ENCODE measurements at regions not wholly inside any gene's neighbourhood (a gene's known extent, or its start where the extent isn't known, plus 50 kb on each side); places are given as distances from the start of the nearest gene placed in this dataset.
"Not testable (repeated sequence)": the region's sequence is repeated elsewhere in the genome, so short reads cannot be mapped to it uniquely, and the experiment has no call there.

GRCh38 chr16:16448423-16448822 is 69.5 kb downstream of the NPIPA7 start:
- not testable (repeated sequence) for FAIRE-seq

GRCh38 chr16:16449712-16450237 is 70.8 kb downstream of the NPIPA7 start:
- FAIRE-seq = not testable (repeated sequence)

DNA sequence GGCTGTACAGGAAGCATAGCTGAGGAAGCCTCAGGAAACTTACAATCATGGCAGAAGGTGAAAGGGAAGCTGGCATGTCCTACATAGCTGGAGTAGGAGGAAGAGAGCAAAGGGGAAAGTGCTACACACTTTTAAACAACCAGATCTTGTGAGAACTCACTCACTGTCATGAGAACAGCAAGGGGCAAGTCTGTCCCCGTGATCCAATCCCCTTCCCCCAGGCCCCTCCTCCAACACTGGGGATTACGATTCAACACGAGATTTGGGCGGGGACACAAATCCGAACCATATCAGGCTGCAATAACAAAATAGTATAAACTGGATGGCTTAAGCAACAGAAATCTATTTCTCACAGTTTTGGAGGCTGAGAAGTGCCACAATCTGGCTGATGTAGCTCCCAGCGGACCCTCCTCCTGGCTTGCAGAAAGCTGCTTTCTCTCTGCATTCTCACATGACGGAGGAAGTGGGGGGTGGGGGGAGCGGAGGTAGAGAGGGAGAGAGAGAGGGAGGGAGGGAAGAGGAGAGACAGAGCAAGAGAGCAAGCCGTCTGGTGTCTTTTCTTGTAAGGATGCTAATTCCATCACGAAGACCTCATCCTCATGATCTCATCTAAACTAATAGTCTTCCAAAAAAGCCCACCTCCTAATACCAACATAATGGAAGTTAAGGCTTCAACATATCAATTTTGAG is 72.9 kb downstream of the NPIPA7 start:
- not testable (repeated sequence) for FAIRE-seq

GRCh38 chr16:16458579-16458978 is 79.6 kb downstream of the NPIPA7 start:
- not testable (repeated sequence) for FAIRE-seq

GRCh38 chr16:16463792-16464191 is 84.9 kb downstream of the NPIPA7 start:
- FAIRE-seq = not testable (repeated sequence)

DNA sequence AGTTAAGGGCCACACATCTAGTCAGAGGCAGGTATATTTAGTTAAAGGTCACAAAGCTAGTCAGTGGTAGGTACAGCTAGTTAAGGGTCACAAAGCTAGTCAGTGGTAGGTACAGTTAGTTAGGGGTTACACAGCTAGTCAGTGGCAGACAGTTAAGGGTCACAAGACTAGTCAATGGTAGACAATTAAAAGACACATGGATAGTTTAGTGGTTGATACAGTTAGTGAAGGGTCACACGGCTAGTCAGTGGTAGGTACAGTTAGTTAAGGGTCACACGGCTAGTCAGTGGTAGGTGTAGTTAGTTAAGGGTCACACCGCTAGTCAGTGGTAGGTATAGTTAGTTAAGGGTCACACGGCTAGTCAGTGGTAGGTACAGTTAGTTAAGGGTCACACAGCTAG is 110.0 kb downstream of the NPIPA7 start:
- FAIRE-seq = not testable (repeated sequence)

DNA sequence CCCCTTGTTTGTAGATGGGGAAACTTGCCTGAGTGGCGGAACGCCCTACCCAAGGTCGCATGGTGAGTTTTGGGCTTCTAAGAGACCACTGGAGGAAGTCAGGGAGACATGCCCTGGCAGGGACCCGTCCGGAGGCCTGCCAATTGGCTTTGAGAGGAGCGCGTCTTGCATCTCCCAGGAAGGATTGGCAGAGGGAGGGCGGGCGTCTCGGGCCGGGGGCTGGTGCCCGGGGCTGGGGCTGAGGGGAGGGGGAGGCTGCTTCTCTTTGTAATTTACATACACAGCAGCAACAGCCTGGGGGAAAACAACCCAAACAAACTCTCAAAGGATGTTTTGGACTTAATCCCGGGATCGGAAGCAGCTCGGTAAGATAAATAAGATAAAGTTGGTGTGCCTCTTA is 110.5 kb downstream of the NPIPA7 start:
- FAIRE-seq = not testable (repeated sequence)

- FAIRE-seq = not testable (repeated sequence)
Measured at GRCh38 chr16:16494114-16494513, 115.2 kb downstream of the NPIPA7 start.

GRCh38 chr16:16494998-16495397 is 116.1 kb downstream of the NPIPA7 start:
- FAIRE-seq = not testable (repeated sequence)

GRCh38 chr16:16499875-16500274 is 120.9 kb downstream of the NPIPA7 start:
- not testable (repeated sequence) for FAIRE-seq

DNA sequence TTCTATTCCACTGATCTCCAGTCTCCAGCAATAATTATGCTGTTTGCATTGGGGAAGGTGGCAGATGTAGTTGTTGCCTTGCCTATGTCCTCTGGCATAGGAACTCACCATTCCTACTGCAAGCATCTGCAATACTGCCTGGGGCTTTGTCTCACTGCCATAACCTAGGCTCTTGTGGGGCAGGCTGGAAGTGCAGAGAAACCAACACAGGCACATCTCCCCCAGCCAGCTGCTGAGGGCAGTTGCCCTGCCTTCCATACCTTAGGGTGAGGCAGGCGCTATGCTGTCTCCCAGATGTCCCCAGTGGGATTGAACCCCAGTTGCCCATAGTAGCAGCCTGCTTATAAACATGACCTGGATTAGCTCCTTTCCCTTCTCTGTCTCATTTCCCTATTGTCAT is 128.1 kb downstream of the NPIPA7 start:
- FAIRE-seq = not testable (repeated sequence)

DNA sequence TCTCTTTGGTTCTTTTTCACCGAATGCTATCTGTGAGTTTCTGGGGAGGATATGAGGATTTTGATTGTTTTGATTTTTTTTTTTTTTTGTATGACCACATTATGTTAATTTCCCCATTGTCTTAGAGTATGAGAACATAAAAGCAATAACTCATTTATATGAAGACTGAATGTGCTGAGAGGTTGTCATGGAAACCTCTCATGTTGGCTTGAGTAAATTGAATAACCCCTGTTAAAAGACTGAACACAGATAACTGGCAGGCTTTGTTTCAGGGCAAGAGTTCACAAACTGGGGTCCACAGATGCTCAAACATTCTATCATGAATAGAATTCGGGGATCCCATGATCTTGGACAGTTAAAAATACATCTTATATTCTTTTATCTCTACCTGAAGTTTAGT is 129.4 kb downstream of the NPIPA7 start:
- FAIRE-seq = not testable (repeated sequence)

DNA sequence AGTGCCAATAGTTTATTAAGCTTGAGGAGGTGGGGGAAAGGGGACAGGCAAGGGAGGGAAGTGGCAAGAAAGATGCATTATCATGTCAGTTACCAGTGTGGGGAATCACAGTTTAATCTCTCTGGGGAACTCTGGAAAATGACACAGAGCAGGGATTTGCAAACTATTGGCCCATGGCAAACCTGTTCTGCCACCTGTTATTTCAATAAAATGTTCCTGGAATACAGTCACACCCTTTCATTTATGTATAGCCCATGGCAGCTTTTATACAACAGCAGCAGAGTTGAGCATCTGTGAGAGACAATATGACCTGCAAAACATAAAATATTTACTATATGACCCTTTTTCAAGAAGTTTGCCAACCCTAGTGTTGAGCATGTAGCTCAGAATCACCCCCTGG is 140.5 kb downstream of the NPIPA7 start:
- not testable (repeated sequence) for FAIRE-seq

DNA sequence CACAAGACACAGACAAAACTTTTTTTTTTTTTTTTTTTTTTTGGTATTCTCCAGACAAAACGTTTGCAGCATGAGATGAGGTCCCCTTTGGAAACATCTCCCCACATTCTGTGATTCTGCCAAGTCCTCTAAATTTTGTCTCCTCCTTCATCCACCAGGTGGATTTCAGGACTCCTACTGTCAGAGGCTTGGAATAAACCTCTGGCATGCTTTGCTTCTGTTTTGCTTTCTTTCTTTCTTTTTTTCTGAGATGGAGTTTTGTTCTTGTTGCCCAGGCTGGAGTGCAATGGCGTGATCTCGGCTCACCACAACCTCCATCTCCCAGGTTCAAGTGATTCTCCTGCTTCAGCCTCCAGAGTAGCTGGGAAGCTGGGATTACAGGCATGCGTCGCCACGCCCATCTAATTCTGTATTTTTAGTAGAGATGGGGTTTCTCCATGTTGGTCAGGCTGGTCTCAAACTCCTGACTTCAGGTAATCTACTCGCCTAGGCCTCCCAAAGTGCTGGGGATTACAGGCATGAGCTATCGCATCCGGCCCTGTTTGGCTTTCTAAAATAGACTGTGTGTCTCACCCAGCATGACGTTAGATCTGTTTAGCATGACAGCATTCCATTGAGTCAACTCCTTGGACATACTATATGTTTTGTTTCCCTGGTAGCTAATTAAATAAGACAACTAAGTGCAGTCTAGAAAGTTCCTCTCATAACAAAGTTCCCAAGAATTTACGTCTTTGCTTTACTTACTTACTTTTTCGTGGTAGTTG is 142.5 kb downstream of the NPIPA7 start:
- FAIRE-seq = not testable (repeated sequence)

GRCh38 chr16:16526998-16527397 is 148.1 kb downstream of the NPIPA7 start:
- FAIRE-seq = not testable (repeated sequence)

DNA sequence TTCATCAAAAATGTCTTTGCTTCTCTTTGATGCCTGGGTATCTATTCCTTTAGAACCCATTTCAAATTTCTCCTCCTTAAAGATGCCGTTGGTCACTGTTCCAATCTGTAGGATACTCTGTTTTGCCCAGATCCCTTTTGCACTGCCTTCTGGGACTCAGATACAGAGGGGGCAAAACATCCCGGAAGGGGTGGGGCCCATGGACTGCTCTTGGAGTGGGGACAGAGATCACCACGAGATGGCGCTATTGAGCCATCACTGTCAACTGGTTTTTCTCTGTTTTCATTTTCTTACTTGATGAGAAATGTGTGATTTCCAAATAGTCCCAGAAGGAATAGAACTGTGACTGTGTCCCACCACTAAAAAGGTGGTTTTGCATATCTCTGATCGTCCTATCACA is 151.8 kb downstream of the NPIPA7 start:
- not testable (repeated sequence) for FAIRE-seq

- not testable (repeated sequence) for FAIRE-seq
Measured at GRCh38 chr16:16535565-16535964, 156.6 kb downstream of the NPIPA7 start.

DNA sequence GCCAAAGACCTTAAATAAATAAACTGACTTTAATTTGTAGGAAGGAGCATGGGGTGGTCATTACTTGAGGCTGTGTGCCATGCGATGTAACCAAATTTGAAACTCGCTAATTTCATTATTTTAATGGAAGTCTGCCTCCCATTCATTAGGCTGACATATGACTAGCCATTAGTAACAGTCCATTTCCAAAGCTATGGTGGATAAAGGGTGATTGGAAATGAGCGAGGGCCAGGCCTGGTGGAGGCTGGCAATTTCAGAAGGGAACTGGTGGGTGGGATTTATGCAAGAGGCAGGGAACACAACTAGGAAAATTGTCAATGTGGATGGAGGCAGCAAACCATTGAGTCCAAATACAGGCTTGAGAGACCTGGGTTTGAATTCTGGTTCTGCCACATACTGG is 157.2 kb downstream of the NPIPA7 start:
- not testable (repeated sequence) for FAIRE-seq

DNA sequence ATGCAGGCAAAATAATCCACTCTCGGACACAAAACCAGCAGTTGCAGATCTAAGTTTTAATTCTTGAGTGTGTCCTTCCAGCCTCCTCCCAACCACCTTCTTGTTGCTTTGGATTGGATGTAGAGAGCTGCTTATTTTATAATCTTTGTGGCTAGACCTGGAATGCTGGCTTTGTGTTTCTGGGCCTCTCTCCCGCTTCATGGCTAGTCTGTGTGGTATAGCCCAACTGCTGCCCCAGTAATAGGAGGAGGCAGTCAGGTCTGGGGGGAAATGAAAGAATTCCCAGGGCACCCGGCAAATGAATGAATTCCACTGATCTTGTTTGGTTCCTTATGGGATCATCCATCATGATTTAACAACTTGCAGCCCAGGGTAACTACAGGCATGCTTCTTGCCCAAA is 170.8 kb downstream of the NPIPA7 start:
- not testable (repeated sequence) for FAIRE-seq

DNA sequence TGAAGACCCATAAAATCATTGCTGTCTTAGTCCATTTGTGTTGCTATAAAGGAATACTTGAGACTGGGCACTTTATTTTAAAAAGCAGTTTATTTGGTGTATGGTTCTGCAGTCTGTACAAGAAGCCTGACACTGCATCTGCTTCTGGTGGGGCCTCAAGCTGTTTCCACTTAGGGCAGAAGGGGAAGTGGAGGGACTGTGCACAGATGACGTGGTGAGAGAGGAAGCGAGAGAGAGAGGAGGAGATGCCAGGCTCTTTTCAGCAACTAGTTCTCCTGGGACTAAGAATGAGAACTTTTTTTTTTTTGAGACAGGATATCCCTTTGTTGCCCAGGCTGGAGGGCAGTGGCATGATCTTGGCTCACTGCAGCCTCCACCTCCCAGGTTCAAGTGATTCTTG is 171.9 kb downstream of the NPIPA7 start:
- FAIRE-seq = not testable (repeated sequence)

GRCh38 chr16:16552819-16553340 is 173.9 kb downstream of the NPIPA7 start:
- FAIRE-seq = not testable (repeated sequence)

DNA sequence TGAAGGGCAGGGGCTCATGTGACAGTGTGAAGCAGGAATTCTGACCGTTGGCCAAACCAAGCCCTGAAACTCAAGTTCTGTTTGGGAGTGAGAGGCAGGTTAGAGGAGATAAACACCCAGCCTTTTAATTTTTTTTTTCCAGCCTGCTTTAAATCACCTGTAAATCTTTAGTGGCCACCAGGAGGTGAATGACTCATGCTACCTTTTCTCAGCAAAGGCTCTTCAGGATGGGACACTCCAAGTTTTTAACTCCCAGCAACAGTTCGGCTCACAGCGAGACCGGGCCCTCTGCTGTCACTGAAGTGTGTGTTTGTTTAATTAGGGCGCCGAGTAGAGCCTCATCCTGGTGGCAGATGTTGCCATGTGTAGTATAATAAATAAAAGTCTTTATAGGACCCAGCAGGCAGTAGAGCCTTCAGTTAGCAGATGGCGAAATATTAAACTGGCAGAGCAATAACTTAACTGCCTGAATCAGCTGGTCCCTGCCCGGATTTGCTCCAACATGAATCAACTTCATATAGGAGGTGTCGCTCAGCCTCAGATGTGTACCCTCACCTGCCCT is 180.3 kb downstream of the NPIPA7 start:
- not testable (repeated sequence) for FAIRE-seq

DNA sequence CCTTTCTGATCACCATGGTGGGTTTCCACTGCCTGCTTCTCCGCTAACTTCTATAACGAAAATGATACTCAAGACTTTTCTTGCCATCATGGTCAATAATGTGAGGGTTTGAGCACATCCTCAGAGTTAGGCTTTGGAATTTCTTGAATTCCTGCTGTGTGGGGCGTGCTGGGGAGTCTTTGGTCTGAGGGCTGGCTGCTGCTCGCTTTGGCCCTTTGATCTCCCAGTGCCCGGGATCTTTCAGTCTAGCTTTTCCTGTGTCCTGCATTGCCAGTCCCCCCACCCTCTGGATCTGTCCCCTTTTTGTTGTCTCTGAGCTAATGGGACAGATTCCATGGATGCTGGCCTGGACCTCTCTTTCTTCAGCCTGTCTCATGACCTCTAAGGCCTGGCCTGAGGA is 182.6 kb downstream of the NPIPA7 start:
- FAIRE-seq = not testable (repeated sequence)

Data from colon (tissue), 2 donors.